IMR-90 (cell line): ENCODE measurements at regions not wholly inside any gene's neighbourhood (a gene's known extent, or its start where the extent isn't known, plus 50 kb on each side); places are given as distances from the start of the nearest gene placed in this dataset.

Experiments used
- ATAC-seq: fragments of 200-7000 bp; cut with Tn5 transposase; 2 replicates; pipeline ENCODE4 v1.9.1; 2020; ENCODE audit warnings: low read depth, mild to moderate bottlenecking, moderate library complexity
- BruUV-seq: library from RNA; stranded (reverse); fragments of 400-500 nt; replicated peaks from 2 replicates; lab custom pipeline; 2021; lab: Mats Ljungman, UMichigan
- CTCF ChIA-PET: fragments of 300-600 bp; formaldehyde crosslinking; extraction: SDS; loops from one replicate; lab custom pipeline; 2021; ENCODE audit warnings: antibody characterized with exemption; lab: Yijun Ruan, JAX
- POLR2A ChIA-PET: fragments of 300-600 bp; sonication (Branson Sonifier 250); formaldehyde crosslinking; loops from one replicate; lab custom pipeline; 2022; ENCODE audit warnings: antibody characterized with exemption; ENCODE audit not compliant: unreplicated experiment; lab: Charles Lee
- DNase-seq: peaks from one replicate; pipeline ENCODE4 v3.0.0; 2013
- H2AFZ ChIP-seq: replicated peaks from 2 replicates; pipeline ENCODE3; 2013; ENCODE audit warnings: low read length, mild to moderate bottlenecking; ENCODE audit not compliant: poor library complexity
- H2AK5ac ChIP-seq: 2 replicates; pipeline ENCODE4 v1.6.1; 2013; ENCODE audit warnings: low read depth, low read length, inconsistent platforms
- H2AK9ac ChIP-seq: replicated peaks from 2 replicates; pipeline ENCODE3; 2013; ENCODE audit warnings: mild to moderate bottlenecking, low read depth, low read length, moderate library complexity; ENCODE audit not compliant: poor library complexity
- H2BK120ac ChIP-seq: 2 replicates; pipeline ENCODE4 v1.6.1; 2013; ENCODE audit warnings: low read depth, low read length, inconsistent platforms
- H2BK15ac ChIP-seq: 3 replicates; pipeline ENCODE4 v1.6.1; 2013; ENCODE audit warnings: low read depth, low read length, inconsistent platforms
- H2BK20ac ChIP-seq: 2 replicates; pipeline ENCODE4 v1.6.1; 2013; ENCODE audit warnings: low read depth, mild to moderate bottlenecking, inconsistent platforms, low read length, moderate library complexity
- H2BK5ac ChIP-seq: 2 replicates; pipeline ENCODE4 v1.6.1; 2013; ENCODE audit warnings: mild to moderate bottlenecking, low read depth, low read length, inconsistent platforms; ENCODE audit not compliant: poor library complexity, severe bottlenecking
- H3K14ac ChIP-seq: replicated peaks from 2 replicates; pipeline ENCODE4 v1.6.1; 2013; ENCODE audit warnings: low read depth, low read length, inconsistent platforms
- H3K18ac ChIP-seq: 2 replicates; pipeline ENCODE4 v1.6.1; 2013; ENCODE audit warnings: low read depth, low read length, control low read depth
- H3K23ac ChIP-seq: 2 replicates; pipeline ENCODE4 v1.6.1; 2013; ENCODE audit warnings: low read depth, low read length, inconsistent platforms
- H3K27ac ChIP-seq: 2 replicates; pipeline ENCODE4 v1.5.1; 2013; ENCODE audit warnings: mild to moderate bottlenecking, control low read depth, low read length; ENCODE audit not compliant: insufficient read depth
- H3K27me3 ChIP-seq: 2 replicates; pipeline ENCODE4 v1.6.1; 2013; ENCODE audit warnings: low read length; ENCODE audit not compliant: control insufficient read depth, insufficient read depth
- H3K36me3 ChIP-seq: 2 replicates; pipeline ENCODE4 v1.6.1; 2013; ENCODE audit warnings: low read length, mixed read lengths; ENCODE audit not compliant: control insufficient read depth, insufficient read depth
- H3K4ac ChIP-seq: 2 replicates; pipeline ENCODE4 v1.6.1; 2013; ENCODE audit warnings: low read depth, low read length, inconsistent platforms
- H3K4me1 ChIP-seq: 2 replicates; pipeline ENCODE4 v1.6.1; 2013; ENCODE audit warnings: low read length, mixed read lengths; ENCODE audit not compliant: control insufficient read depth, insufficient read depth
- H3K4me2 ChIP-seq: 2 replicates; pipeline ENCODE4 v1.6.1; 2013; ENCODE audit warnings: low read depth, mild to moderate bottlenecking, control low read depth, low read length, moderate library complexity
- H3K4me3 ChIP-seq: 2 replicates; pipeline ENCODE4 v1.5.1; 2013; ENCODE audit warnings: low read depth, mild to moderate bottlenecking, control low read depth, low read length, moderate library complexity; ENCODE audit not compliant: insufficient read depth
- H3K56ac ChIP-seq: 2 replicates; pipeline ENCODE4 v1.6.1; 2013; ENCODE audit warnings: low read length, inconsistent platforms; ENCODE audit not compliant: insufficient read depth; ENCODE audit errors: extremely low read depth
- H3K79me1 ChIP-seq, 2 experiments: 2 replicates each; pipeline ENCODE4 v1.6.1; 2013; ENCODE audit warnings: low read length in 2 of 2, inconsistent platforms in 1 of 2, low read depth in 1 of 2
- H3K9ac ChIP-seq: 2 replicates; pipeline ENCODE4 v1.6.1; 2013; ENCODE audit warnings: low read depth, low read length, control low read depth
- H3K9me1 ChIP-seq: 2 replicates; pipeline ENCODE4 v1.6.1; 2013; ENCODE audit warnings: low read length, inconsistent platforms; ENCODE audit not compliant: insufficient read depth
- H3K9me3 ChIP-seq: 2 replicates; pipeline ENCODE4 v1.6.1; 2013; ENCODE audit warnings: low read length; ENCODE audit not compliant: control insufficient read depth, insufficient read depth
- H4K20me1 ChIP-seq: 2 replicates; pipeline ENCODE4 v1.6.1; 2013; ENCODE audit warnings: low read length, inconsistent platforms; ENCODE audit not compliant: insufficient read depth
- H4K5ac ChIP-seq: 2 replicates; pipeline ENCODE4 v1.6.1; 2013; ENCODE audit warnings: mild to moderate bottlenecking, low read depth, low read length, control low read depth
- H4K8ac ChIP-seq, 2 experiments: 2 replicates each; pipeline ENCODE4 v1.6.1; 2013; ENCODE audit warnings: low read depth in 2 of 2, low read length in 2 of 2, control low read depth in 1 of 2, inconsistent platforms in 1 of 2
- H4K91ac ChIP-seq: 2 replicates; pipeline ENCODE4 v1.6.1; 2013; ENCODE audit warnings: low read depth, low read length, inconsistent platforms; ENCODE audit not compliant: insufficient read depth
- BHLHE40 ChIP-seq: fragments of 150-350 bp; IDR thresholded peaks from 2 replicates; pipeline ENCODE4 v1.6.1; 2016; ENCODE audit warnings: mild to moderate bottlenecking, low read depth, low read length
- CEBPB ChIP-seq: IDR thresholded peaks from 2 replicates; pipeline ENCODE4 v1.6.1; 2012; ENCODE audit warnings: low read depth, low read length, improper control_type of control experiment
- CHD1 ChIP-seq: IDR thresholded peaks from 2 replicates; pipeline ENCODE4 v1.6.1; 2012; ENCODE audit warnings: low read depth, low read length, improper control_type of control experiment
- CTCF ChIP-seq: conservative IDR thresholded peaks from 2 replicates; pipeline ENCODE4 v1.5.1; 2012; ENCODE audit warnings: mild to moderate bottlenecking, low read depth, low read length, improper control_type of control experiment
- FOS ChIP-seq: fragments of 150-350 bp; IDR thresholded peaks from 2 replicates; pipeline ENCODE4 v1.6.1; 2016; ENCODE audit warnings: low read depth, low read length
- MAFK ChIP-seq: IDR thresholded peaks from 2 replicates; pipeline ENCODE4 v1.6.1; 2012; ENCODE audit warnings: low read depth, low read length, improper control_type of control experiment
- MAZ ChIP-seq: IDR thresholded peaks from 2 replicates; pipeline ENCODE4 v1.6.1; 2012; ENCODE audit warnings: low read depth, mild to moderate bottlenecking, low read length, improper control_type of control experiment, moderate library complexity, borderline replicate concordance
- MXI1 ChIP-seq: IDR thresholded peaks from 2 replicates; pipeline ENCODE4 v1.6.1; 2012; ENCODE audit warnings: low read depth, mild to moderate bottlenecking, low read length, moderate library complexity, borderline replicate concordance
- NFE2L2 ChIP-seq: fragments of 150-350 bp; IDR thresholded peaks from 2 replicates; pipeline ENCODE4 v1.6.1; 2016; ENCODE audit warnings: low read depth, mild to moderate bottlenecking, low read length
- POLR2A ChIP-seq: IDR thresholded peaks from 2 replicates; pipeline ENCODE4 v1.6.1; 2012; ENCODE audit warnings: mild to moderate bottlenecking, low read depth, low read length
- RAD21 ChIP-seq: IDR thresholded peaks from 2 replicates; pipeline ENCODE4 v1.6.1; 2012; ENCODE audit warnings: low read length, improper control_type of control experiment
- RCOR1 ChIP-seq: IDR thresholded peaks from 2 replicates; pipeline ENCODE4 v1.6.1; 2012; ENCODE audit warnings: mild to moderate bottlenecking, low read length, improper control_type of control experiment; ENCODE audit not compliant: insufficient replicate concordance
- RFX5 ChIP-seq: IDR thresholded peaks from 2 replicates; pipeline ENCODE4 v1.8.0; 2012; ENCODE audit warnings: low read depth, mild to moderate bottlenecking, low read length, moderate library complexity
- SMC3 ChIP-seq: fragments of 150-350 bp; IDR thresholded peaks from 2 replicates; pipeline ENCODE4 v1.6.1; 2016; ENCODE audit warnings: low read depth, mild to moderate bottlenecking, antibody characterized with exemption, low read length, moderate library complexity
- WGBS, 2 experiments: methylation state at CpG; one replicate each; pipeline versions ENCODE4 v1.1.5 to v1.1.7; 2013; ENCODE audit warnings: missing lambda C conversion rate in 2 of 2; ENCODE audit not compliant: insufficient read length in 1 of 2; ENCODE audit errors: extremely low coverage in 2 of 2; 5-methylcytosine and 5-hydroxymethylcytosine counted together
- dilution Hi-C: fragments of 300-500 bp; cut with HindIII; formaldehyde crosslinking; loops from one replicate; pipeline ENCODE4 v1.14.3; 2018; ENCODE audit warnings: low sequenced_read_pairs; ENCODE audit not compliant: unreplicated experiment
- in situ Hi-C: fragments of 300-500 bp; cut with MboI; formaldehyde crosslinking; loops from 3 replicates; pipeline ENCODE4 v1.14.3; 2019; ENCODE audit warnings: low sequenced_read_pairs, inconsistent platforms, mixed read lengths
- intact Hi-C: fragments of 100-400 bp; cut with micrococcal nuclease; formaldehyde crosslinking; loops from 2 replicates; pipeline ENCODE4 v1.10.0; 2022
- TF ChIP-seq, protein P1 (sequence below): fragments of 150-350 bp; IDR thresholded peaks from 2 replicates; pipeline ENCODE4 v1.6.1; 2017; ENCODE audit warnings: mild to moderate bottlenecking, antibody characterized with exemption, low read length, low read depth
- TF ChIP-seq, protein P2 (sequence below): fragments of 150-350 bp; IDR thresholded peaks from 2 replicates; pipeline ENCODE4 v1.6.1; 2016; ENCODE audit warnings: low read depth, mild to moderate bottlenecking, low read length, moderate library complexity, borderline replicate concordance

DNA sequence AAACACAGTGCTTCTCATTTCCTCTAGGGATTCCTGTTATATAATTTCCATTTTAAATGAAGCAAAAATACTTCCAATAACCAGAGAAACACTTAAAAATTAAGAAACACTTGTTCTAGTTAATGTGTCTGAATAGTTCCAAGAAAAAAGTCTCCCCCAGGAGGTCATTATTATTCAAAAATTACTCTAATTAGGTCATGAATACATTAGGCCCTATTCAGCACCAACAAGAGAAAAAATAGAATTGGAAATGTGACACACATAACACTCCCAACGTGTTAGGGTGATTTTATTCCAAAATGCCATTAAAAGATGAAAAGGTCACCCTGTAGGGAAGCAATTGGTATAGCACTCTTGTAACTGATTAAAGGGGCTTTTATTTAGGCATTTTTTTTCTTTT lies 382.1 kb downstream of the TUSC7 start:
- Histone ChIP-seq H2BK15ac (no peak overlapping the region), H3K18ac (no peak overlapping the region), H3K9me3 (no peaks in the 10 kb centered on the region), H4K91ac (no peak overlapping the region), H4K5ac (no peak overlapping the region), H4K20me1 (no peaks in the 10 kb centered on the region), H2BK120ac (no peak overlapping the region), H2AK5ac (no peak overlapping the region), H2AK9ac (no peak overlapping the region), H3K4me2 (no peak overlapping the region), H3K9me1 (no peaks in the 10 kb centered on the region), H3K79me1 (no peaks in the 10 kb centered on the region), H3K14ac (no peak overlapping the region), H3K56ac (no peak overlapping the region), H2BK5ac (no peak overlapping the region), H3K4ac (no peak overlapping the region), H3K27ac (no peak overlapping the region), H3K9ac (no peak overlapping the region), H3K23ac (no peak overlapping the region), H3K4me3 (no peak overlapping the region), H2AFZ (no peak overlapping the region), H3K36me3 (no peaks in the 10 kb centered on the region), H3K27me3 (no peaks in the 10 kb centered on the region), H2BK20ac (no peak overlapping the region), H3K4me1 (no peaks in the 10 kb centered on the region), H4K8ac (no peak overlapping the region)
- dilution Hi-C loops: no loop called here
- in situ Hi-C loops: no loop called here
- ChIA-PET POLR2A (no interaction called here), CTCF (no interaction called here)
- ATAC-seq: no peak
- intact Hi-C loops: no loop called here
- no CpG with 5 or more reads among the region's 1 CpG for WGBS, 2 experiments
- DNase-seq: no peak
- no TSS peak for BruUV-seq
- TF ChIP-seq RFX5 (no peak), RCOR1 (no peak), MXI1 (no peak), BHLHE40 (no peak), CTCF (no peak), MAZ (no peak), CEBPB (no peak), RAD21 (no peak), FOS (no peak), CHD1 (no peak), MAFK (no peak), POLR2A (no peak), SMC3 (no peak), NFE2L2 (no peak)
- TF ChIP-seq, protein P1, sequence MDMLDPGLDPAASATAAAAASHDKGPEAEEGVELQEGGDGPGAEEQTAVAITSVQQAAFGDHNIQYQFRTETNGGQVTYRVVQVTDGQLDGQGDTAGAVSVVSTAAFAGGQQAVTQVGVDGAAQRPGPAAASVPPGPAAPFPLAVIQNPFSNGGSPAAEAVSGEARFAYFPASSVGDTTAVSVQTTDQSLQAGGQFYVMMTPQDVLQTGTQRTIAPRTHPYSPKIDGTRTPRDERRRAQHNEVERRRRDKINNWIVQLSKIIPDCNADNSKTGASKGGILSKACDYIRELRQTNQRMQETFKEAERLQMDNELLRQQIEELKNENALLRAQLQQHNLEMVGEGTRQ: no peak
- TF ChIP-seq, protein P2, sequence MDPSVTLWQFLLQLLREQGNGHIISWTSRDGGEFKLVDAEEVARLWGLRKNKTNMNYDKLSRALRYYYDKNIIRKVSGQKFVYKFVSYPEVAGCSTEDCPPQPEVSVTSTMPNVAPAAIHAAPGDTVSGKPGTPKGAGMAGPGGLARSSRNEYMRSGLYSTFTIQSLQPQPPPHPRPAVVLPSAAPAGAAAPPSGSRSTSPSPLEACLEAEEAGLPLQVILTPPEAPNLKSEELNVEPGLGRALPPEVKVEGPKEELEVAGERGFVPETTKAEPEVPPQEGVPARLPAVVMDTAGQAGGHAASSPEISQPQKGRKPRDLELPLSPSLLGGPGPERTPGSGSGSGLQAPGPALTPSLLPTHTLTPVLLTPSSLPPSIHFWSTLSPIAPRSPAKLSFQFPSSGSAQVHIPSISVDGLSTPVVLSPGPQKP: no peak
